ENCODE measurements at regions not wholly inside any gene's neighbourhood (a gene's known extent, or its start where the extent isn't known, plus 50 kb on each side); places are given as distances from the start of the nearest gene placed in this dataset.

DNA sequence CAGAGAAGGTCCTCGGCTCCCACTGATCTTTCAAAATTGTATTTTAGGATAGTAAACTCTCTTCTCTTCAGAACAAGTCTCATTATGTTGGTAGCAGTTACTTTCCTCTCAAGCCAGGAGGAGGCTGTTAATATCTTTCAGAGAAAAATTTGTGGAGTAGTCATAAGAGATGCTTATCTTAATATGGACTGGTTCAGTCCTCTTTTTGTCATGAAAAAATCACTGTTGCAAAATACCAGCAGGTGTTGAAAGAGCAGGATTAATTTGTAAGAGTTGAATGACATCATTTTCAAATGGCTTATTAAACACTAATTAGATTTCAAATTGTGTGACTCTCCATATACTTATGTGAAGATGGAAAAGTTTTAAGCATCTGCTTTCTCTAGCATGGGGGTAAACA is 662.5 kb downstream of the POM121L12 start:
- Histone ChIP-seq H3K4me2 (ENCODE audit: insufficient read depth in 1 of 2, low read depth in 2 of 2, low read length in 2 of 2) (no peak overlapping the region), H3K79me2 (ENCODE audit: control insufficient read depth in 1 of 2, insufficient read depth in 2 of 2, low read length in 2 of 2) (no peaks in the 10 kb centered on the region), H3K36me3 (ENCODE audit: control insufficient read depth in 2 of 4, insufficient read depth in 4 of 4, low read length in 3 of 4) (no peaks in the 10 kb centered on the region), H2AK5ac (ENCODE audit: low read depth, low read length) (no peak overlapping the region), H2BK12ac (ENCODE audit: low read depth, low read length) (no peak overlapping the region), H2BK15ac (ENCODE audit: low read length) (no peak overlapping the region), H2BK5ac (ENCODE audit: low read depth, low read length) (no peak overlapping the region), H3K4ac (replicated peaks; ENCODE audit: insufficient read length, low read depth, low read length) (no peak overlapping the region), H4K91ac (replicated peaks; ENCODE audit: insufficient read length, low read length) (no peak overlapping the region), H3K23ac (ENCODE audit: insufficient read length) (no peak overlapping the region), H3K27me3 (replicated peaks in 1 of 4; ENCODE audit: control insufficient read depth in 3 of 4, extremely low read depth in 1 of 4, insufficient read depth in 3 of 4, low read length in 3 of 4) (no peaks in the 10 kb centered on the region), H4K20me1 (replicated peaks in 1 of 2; ENCODE audit: control insufficient read depth in 1 of 2, insufficient read depth in 2 of 2, low read length in 2 of 2) (no peaks in the 10 kb centered on the region), H4K5ac (ENCODE audit: insufficient read length, low read depth, low read length) (no peak overlapping the region), H3K27ac (ENCODE audit: low read depth, low read length) (no peak overlapping the region), H3K56ac (replicated peaks; ENCODE audit: insufficient read length, low read depth, low read length) (no peak overlapping the region), H3K14ac (ENCODE audit: insufficient read length) (no peak overlapping the region), H3K4me1 (replicated peaks in 1 of 4; ENCODE audit: control insufficient read depth in 3 of 4, insufficient read depth in 4 of 4, low read length in 3 of 4) (no peaks in the 10 kb centered on the region), H4K8ac (ENCODE audit: extremely low read depth, insufficient read depth, low read length) (no peak overlapping the region), H2BK20ac (ENCODE audit: low read length) (no peak overlapping the region), H3K4me3 (ENCODE audit: extremely low read depth in 1 of 4, insufficient read depth in 2 of 4, low read depth in 3 of 4, low read length in 4 of 4) (no peak overlapping the region), H3K79me1 (ENCODE audit: low read depth, low read length) (no peaks in the 10 kb centered on the region), H3K18ac (ENCODE audit: extremely low read depth, low read length) (no peak overlapping the region), H2AFZ (ENCODE audit: low read length) (no peak overlapping the region), H3K9me3 (ENCODE audit: insufficient read depth in 2 of 2, low read depth in 1 of 2, low read length in 1 of 2) (no peaks in the 10 kb centered on the region), H3K23me2 (ENCODE audit: low read depth, low read length) (no peaks in the 10 kb centered on the region), H3K9ac (replicated peaks in 1 of 4; ENCODE audit: extremely low read depth in 1 of 4, low read depth in 3 of 4, low read length in 3 of 4) (no peak overlapping the region), H2BK120ac (replicated peaks; ENCODE audit: low read depth, low read length) (no peak overlapping the region)
- ChIA-PET POLR2A (ENCODE audit: partially characterized antibody) (no interaction called here), CTCF (ENCODE audit: partially characterized antibody) (no interaction called here)
- TF ChIP-seq HDAC6 (IDR thresholded peaks at IDR 0.05; ENCODE audit: low read depth, low read length) (no peak), NANOG (IDR thresholded peaks at IDR 0.05; ENCODE audit: insufficient read depth, low read depth, low read length, poor library complexity, severe bottlenecking) (no peak), JUN (IDR thresholded peaks at IDR 0.05; ENCODE audit: low read depth, low read length) (no peak), TAF7 (optimal IDR thresholded peaks at IDR 0.05; ENCODE audit: borderline replicate concordance, low read depth, low read length) (no peak), CTBP2 (IDR thresholded peaks at IDR 0.05; ENCODE audit: borderline replicate concordance, insufficient read depth, insufficient read length, low read length) (no peak), SRF (IDR thresholded peaks at IDR 0.05; ENCODE audit: low read depth, low read length) (no peak), YY1 (IDR thresholded peaks at IDR 0.05; ENCODE audit: low read depth, low read length) (no peak), POU5F1 (IDR thresholded peaks at IDR 0.05; ENCODE audit: low read depth, low read length) (no peak), SP4 (IDR thresholded peaks at IDR 0.05; ENCODE audit: low read length) (no peak), CREB1 (IDR thresholded peaks at IDR 0.05) (no peak), SUZ12 (IDR thresholded peaks at IDR 0.05; ENCODE audit: low read length) (no peak), RNF2 (IDR thresholded peaks at IDR 0.05; ENCODE audit: borderline replicate concordance, low read depth, low read length, missing control alignments, poor library complexity, severe bottlenecking) (no peak), CBX5 (IDR thresholded peaks at IDR 0.05; ENCODE audit: low read depth, low read length) (no peak), MAFK (IDR thresholded peaks at IDR 0.05; ENCODE audit: low read depth, low read length) (no peak), BRCA1 (IDR thresholded peaks at IDR 0.05; ENCODE audit: low read depth, low read length) (no peak)
- DNase-seq (ENCODE audit: low read depth in 1 of 2, low spot score in 2 of 2): no peak
- FAIRE-seq: no peak
- 88% methylated on average over 1 of the region's 1 CpG; no CpG with 5 or more reads in 1 of the 2 experiments for WGBS, 2 experiments (ENCODE audit: extremely low coverage in 1 of 2, insufficient coverage in 1 of 2, insufficient read length in 1 of 2, insufficient replicate concordance in 2 of 2, low coverage in 1 of 2, low lambda C conversion rate in 2 of 2, missing lambda C conversion rate in 1 of 2)

All from H1 (cell line).